HUES48 (cell line): ENCODE measurements at regions not wholly inside any gene's neighbourhood (a gene's known extent, or its start where the extent isn't known, plus 50 kb on each side); places are given as distances from the start of the nearest gene placed in this dataset.
"Not testable (repeated sequence)": the region's sequence is repeated elsewhere in the genome, so short reads cannot be mapped to it uniquely, and the experiment has no call there.

Experiments used
- H3K27ac ChIP-seq: one replicate; pipeline ENCODE4 v1.7.0; 2013; ENCODE audit warnings: low read depth, low read length, inconsistent platforms
- H3K27me3 ChIP-seq: 2 replicates; pipeline ENCODE4 v1.6.1; 2013; ENCODE audit warnings: mild to moderate bottlenecking, low read length; ENCODE audit not compliant: control insufficient read depth, insufficient read depth
- H3K36me3 ChIP-seq: 2 replicates; pipeline ENCODE4 v1.6.1; 2013; ENCODE audit warnings: low read length; ENCODE audit not compliant: control insufficient read depth, insufficient read depth
- H3K4me1 ChIP-seq: 2 replicates; pipeline ENCODE4 v1.6.1; 2013; ENCODE audit warnings: mild to moderate bottlenecking, low read length; ENCODE audit not compliant: control insufficient read depth, insufficient read depth
- H3K4me3 ChIP-seq: 2 replicates; pipeline ENCODE4 v1.5.1; 2013; ENCODE audit warnings: mild to moderate bottlenecking, low read depth, low read length
- H3K9ac ChIP-seq: 2 replicates; pipeline ENCODE4 v1.6.1; 2013; ENCODE audit warnings: mild to moderate bottlenecking, low read depth, low read length, moderate library complexity
- H3K9me3 ChIP-seq: 2 replicates; pipeline ENCODE4 v1.6.1; 2013; ENCODE audit warnings: low read length; ENCODE audit not compliant: control insufficient read depth, insufficient read depth

DNA sequence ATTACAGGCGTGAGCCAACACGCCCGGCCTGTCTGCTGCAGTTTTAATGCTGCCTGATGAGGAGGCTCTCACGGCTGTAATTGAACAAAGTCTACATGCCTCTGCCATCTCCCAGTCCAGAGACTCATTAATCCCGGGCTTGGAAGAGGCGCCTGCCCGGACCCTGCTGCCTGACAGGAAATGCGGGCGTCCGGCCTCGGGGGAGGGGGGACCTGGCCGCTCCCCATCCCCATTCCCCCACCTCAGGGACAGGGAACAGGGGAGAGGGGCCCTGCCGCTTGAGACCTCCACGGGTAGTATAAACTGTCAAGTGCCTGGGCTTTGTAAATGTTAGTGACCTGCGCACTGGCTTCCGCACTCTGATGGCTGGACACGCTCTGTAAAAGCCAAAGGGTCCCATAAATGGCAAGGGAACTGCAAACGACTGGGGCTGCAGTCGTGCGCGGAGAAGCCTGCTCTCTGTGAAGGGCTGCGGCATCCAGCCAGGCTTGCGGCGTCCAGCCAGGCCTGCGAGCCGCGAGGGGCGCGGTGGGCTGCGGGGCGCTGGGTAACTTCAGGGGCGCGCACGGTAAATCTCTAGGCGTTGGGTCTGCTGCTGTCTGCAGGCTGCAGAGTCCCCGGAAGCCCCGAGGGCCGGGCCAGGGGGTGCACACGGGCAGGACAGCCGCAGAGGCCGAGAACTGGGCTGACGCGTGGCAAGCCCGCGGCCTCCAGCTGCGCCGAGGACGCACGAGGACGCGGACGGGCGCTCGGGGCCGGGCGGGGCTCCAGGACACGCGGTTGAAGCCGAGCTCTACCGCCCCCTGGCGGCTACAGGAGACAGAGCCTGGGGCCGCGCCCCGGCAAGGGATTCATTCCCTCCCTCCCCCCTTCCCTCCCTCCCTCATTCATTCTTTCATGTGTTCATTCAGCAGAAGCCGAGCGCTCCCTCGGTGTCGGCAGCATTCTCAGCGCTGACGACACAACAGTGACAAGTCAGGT is 78.4 kb downstream of the KCNJ18 start:
- peaks cover 49% of the 10 kb centered on the region for H3K9me3 ChIP-seq
- H3K27me3 ChIP-seq, H3K27ac ChIP-seq, H3K4me1 ChIP-seq, H3K4me3 ChIP-seq, H3K36me3 ChIP-seq, H3K9ac ChIP-seq: not testable (repeated sequence)

DNA sequence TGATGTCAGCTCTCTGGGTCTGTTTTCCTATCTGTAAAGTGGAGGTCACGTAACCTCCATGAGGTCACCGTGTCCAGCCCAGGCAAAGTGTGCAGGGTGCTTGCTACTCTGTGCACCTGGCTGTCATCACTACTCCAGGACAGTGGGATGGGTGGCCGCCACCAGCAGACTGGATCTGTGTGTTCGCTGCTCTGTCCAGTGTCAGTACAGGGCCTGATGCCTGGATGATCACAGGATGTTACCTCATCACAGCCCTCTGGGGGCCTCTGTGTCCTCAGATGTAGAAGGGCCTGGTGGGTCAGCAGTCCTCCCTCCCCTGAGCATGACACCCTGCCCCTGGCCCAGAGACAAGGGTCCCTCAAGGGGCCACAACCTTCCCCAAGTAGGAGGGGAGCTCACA is 80.0 kb downstream of the KCNJ18 start:
- Histone ChIP-seq H3K27ac (no peak overlapping the region), H3K36me3 (no peaks in the 10 kb centered on the region), H3K4me3 (no peak overlapping the region), H3K9ac (no peak overlapping the region), H3K4me1 (no peaks in the 10 kb centered on the region), H3K9me3 (peaks cover 50% of the 10 kb centered on the region), H3K27me3 (no peaks in the 10 kb centered on the region)

DNA sequence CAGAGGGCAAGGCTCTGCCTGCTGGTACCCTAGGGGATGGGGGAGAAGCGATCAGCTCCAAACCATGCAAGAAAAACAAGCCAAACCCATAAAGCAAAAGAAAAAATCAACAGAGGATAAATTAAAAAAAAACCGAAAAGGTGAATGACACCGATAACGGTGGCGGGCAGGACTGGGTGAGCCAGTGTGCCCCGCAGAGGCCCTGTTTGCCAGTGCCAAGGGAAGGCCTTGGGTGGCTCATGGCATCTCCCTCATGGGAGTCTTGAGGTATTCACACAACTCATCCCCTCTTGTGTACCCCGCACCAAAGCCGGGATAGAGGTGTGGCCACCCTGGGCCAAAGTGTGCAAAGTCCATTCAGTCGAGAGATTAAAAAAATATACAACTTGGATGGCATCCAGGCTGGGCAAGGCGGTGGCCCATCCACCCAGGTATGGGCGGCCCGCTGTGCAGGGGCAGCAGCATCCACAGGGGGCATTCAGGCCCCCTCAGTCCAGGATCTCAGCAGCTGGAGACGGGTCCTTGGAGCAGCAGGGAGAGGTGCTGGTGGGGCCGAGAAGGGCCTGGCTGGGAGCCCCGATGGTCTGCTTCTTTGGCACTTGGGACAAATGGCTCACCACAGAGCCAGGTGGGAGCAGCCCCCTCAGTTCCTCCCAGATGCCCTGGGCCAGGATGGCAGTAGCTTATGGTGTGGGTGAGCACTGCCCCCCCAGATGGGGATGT is 80.8 kb downstream of the KCNJ18 start:
- not testable (repeated sequence) for H3K9ac ChIP-seq, H3K27me3 ChIP-seq, H3K4me3 ChIP-seq, H3K36me3 ChIP-seq, H3K27ac ChIP-seq, H3K4me1 ChIP-seq
- peaks cover 45% of the 10 kb centered on the region for H3K9me3 ChIP-seq

DNA sequence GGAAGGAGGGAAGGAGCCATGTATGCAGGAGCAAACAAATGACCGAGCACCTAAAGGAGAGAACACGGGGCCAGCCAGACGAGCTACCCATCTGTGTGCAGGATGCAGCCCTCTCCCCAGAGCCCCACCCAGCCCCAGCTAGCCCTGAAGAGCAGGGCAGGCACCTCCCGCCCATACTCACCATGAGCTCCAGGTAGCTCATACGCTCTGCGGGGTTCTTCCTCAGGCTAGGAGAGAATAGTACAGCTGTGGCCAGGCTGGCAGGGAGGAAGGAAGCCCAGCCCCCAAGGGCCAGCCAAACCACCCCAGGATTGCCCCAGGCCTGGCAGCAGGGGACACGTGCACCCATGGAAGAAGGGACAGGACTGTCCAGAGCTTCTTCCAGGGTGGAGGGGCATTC is 81.9 kb downstream of the KCNJ18 start:
- H3K27ac ChIP-seq, result no peak overlapping the region
- H3K9ac ChIP-seq, result no peak overlapping the region
- no peak overlapping the region for H3K4me3 ChIP-seq
- H3K27me3 ChIP-seq, result no peaks in the 10 kb centered on the region
- H3K36me3 ChIP-seq, result no peaks in the 10 kb centered on the region
- H3K4me1 ChIP-seq, result no peaks in the 10 kb centered on the region
- H3K9me3 ChIP-seq, result peaks cover 42% of the 10 kb centered on the region

DNA sequence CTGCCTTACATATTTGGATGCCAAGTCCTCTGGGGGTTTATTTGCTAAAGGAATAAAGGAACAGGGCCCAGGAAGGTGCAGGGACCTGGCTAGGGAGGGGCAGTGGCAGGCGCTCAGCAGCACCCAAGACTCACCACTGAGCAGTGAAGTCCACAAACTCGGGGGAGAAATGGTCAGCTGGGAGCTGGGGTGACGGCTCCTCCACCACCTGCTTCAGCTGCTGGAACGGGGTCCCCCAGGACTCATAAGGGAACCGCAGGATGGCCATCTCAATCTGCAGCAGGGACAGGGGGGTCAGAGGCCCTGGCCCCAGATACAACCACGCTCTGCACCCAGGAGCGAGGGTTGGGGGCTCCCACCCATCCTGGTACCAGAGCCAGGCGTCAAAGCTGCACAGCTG is 83.2 kb downstream of the KCNJ18 start:
- not testable (repeated sequence) for H3K4me3 ChIP-seq

DNA sequence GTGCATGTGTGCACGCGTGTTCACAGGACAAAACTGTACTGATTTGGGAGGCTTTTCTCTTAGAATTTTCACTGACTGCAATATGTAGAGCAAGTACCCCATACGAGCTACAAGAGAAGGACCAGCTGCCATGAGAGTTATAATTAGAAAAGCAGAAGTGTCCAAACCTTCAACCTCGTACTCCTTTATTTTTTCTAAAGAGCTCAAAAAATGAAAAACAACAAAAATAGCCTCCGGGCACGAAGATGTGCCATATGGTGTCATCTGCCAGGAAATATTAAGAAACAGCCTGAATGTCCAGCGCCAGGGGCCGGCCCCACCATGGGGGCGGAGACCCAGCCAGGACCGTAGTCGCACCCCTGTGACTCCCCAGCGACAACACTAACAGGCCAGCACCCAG is 84.6 kb downstream of the KCNJ18 start:
- H3K9ac ChIP-seq, H3K4me3 ChIP-seq, H3K27me3 ChIP-seq, H3K36me3 ChIP-seq, H3K27ac ChIP-seq, H3K4me1 ChIP-seq: not testable (repeated sequence)
- H3K9me3 ChIP-seq, result peaks cover 54% of the 10 kb centered on the region

More for the DNA sequence above, 83.2 kb downstream of the KCNJ18 start:
- H3K27me3 ChIP-seq, H3K27ac ChIP-seq, H3K36me3 ChIP-seq, H3K9ac ChIP-seq, H3K4me1 ChIP-seq: not testable (repeated sequence)
- H3K9me3 ChIP-seq, result peaks cover 48% of the 10 kb centered on the region

DNA sequence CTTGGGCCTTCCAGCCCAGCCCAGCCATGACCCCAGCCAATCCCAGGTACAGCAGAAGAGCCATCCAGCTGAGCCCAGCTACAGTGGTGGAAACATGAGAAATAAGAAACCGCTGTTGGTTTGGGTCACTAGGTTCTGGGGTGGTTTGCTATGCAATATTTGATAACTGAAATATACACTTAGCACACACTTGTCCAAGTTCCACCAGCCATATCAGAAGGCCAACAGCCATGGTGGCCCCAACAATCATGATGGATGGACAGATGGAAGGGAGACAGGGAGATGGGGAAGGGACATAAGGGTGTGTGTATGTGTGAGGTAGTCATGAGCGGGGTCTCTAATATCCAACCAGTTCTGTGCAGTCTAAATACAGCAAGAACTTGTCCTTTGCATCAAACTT is 86.5 kb downstream of the KCNJ18 start:
- not testable (repeated sequence) for H3K27ac ChIP-seq, H3K9ac ChIP-seq, H3K4me1 ChIP-seq, H3K4me3 ChIP-seq, H3K27me3 ChIP-seq, H3K36me3 ChIP-seq
- peaks cover 58% of the 10 kb centered on the region for H3K9me3 ChIP-seq

DNA sequence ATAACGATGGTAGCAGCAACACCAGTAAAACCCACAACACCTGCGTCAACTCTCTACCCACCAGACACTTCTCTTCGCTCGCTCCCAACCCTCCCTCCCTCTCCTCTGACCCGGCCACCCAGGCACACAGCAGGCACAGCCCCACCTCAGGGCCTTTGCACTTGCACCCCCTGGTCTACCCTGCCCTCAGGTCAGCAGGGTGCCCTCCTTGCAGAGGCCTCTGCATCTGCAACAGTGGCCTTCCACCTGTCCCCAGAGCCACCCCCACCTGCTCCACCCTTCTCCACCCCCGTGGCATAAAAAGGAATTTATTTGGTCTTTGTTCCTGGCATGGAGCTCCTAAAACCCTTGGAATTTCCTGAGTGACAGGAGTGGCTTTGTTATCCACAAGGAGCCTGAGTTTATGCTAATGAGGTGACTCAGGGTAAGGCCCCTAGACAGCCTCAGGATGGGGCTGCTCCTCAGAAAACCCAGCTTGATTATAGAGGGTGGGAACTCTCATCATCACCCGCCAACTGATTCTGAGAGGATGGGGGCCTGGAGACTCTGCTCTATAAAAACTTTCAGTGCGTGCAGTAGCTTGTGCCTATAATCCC is 88.1 kb downstream of the KCNJ18 start:
- H3K9ac ChIP-seq, H3K4me1 ChIP-seq, H3K4me3 ChIP-seq, H3K36me3 ChIP-seq, H3K27me3 ChIP-seq, H3K27ac ChIP-seq: not testable (repeated sequence)
- peaks cover 57% of the 10 kb centered on the region for H3K9me3 ChIP-seq

DNA sequence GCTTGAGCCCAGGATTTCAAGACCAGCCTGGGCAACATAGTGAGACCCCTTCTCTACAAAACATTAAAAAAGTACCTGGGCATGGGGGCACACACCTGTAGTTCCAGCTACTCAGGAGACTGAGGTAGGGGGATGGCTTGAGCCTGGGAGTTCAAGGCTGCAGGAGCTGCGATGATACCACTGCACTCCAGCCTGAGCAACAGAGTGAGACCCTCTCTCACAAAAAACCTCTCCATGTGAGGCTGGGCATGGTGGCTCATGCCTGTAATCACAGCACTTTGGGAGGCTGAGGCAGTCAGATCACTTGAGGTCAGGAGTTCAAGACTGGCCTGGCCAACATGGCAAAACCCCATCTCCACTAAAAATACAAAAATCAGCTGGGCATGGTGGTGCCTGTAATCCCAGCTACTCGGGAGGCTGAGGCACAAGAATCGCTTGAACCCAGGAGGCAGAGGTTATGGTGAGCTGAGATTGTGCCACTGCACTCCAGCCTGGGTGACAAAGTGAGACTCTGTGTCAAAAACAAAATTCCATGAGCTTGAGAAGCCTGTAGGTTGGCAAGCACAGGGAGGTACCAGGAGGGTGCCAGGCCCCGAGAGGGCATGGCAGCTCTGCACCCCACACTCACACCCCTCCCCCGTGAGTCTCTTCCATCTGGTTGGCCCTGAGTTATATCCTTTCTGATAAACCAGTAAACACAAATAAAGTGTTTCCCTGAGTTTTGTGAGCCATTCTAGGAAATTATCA is 88.8 kb downstream of the KCNJ18 start:
- H3K27ac ChIP-seq, H3K27me3 ChIP-seq, H3K36me3 ChIP-seq, H3K4me3 ChIP-seq, H3K4me1 ChIP-seq, H3K9ac ChIP-seq: not testable (repeated sequence)
- H3K9me3 ChIP-seq, result peaks cover 50% of the 10 kb centered on the region

DNA sequence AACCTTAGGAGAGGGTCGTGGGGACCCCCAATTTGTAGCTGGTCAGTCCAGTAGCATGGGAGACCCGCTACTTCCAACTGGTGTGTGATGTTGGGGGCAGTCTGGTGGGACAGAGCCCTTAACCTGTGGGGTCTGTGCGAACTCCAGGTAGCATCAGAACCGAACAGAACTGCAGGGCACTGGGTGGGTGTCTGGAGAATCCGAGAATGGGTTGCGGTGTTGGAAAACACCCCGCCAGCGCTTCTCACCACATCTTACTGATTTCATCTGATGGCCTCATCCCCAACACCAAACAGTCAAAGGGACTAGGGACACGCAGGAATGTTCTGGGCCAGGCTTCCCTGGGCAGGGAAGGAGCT is 89.3 kb downstream of the KCNJ18 start:
- not testable (repeated sequence) for H3K4me3 ChIP-seq, H3K4me1 ChIP-seq, H3K36me3 ChIP-seq, H3K27me3 ChIP-seq, H3K27ac ChIP-seq, H3K9ac ChIP-seq
- peaks cover 46% of the 10 kb centered on the region for H3K9me3 ChIP-seq
